HepG2 (cell line): ENCODE measurements at regions not wholly inside any gene's neighbourhood (a gene's known extent, or its start where the extent isn't known, plus 50 kb on each side); places are given as distances from the start of the nearest gene placed in this dataset.
"Not testable (repeated sequence)": the region's sequence is repeated elsewhere in the genome, so short reads cannot be mapped to it uniquely, and the experiment has no call there.

Experiments used
- ATAC-seq: fragments of 200-7000 bp; cut with Tn5 transposase; 3 replicates; pipeline ENCODE4 v1.9.1; 2020; ENCODE audit warnings: mild to moderate bottlenecking, moderate library complexity
- BruUV-seq: library from RNA; stranded (reverse); fragments of 400-500 nt; replicated peaks from 2 replicates; lab custom pipeline; 2021; lab: Mats Ljungman, UMichigan
- CTCF ChIA-PET: fragments of 300-600 bp; formaldehyde crosslinking; extraction: SDS; loops from one replicate; lab custom pipeline; 2021; ENCODE audit warnings: low total read pairs, inconsistent platforms, low intra/inter-chr PET ratio; lab: Yijun Ruan, JAX
- POLR2A ChIA-PET: fragments of 350-600 bp; sonication (Branson Sonifier 250); formaldehyde crosslinking; loops from one replicate; lab custom pipeline; 2020; ENCODE audit warnings: antibody characterized with exemption, inconsistent platforms; lab: Yijun Ruan, JAX
- DNase-seq: peaks from one replicate; pipeline ENCODE4 v3.0.0-alpha.2; 2015; ENCODE audit warnings: low spot score
- FAIRE-seq: peaks from 3 replicates; lab custom pipeline; 2011; peaks lifted over from hg19 to GRCh38; lab: Jason Lieb, UNC
- H2AFZ ChIP-seq: one replicate; pipeline ENCODE4 v1.6.1; 2011; ENCODE audit warnings: low read length, inconsistent platforms
- H3K27ac ChIP-seq: fragments of 300-600 bp; 3 replicates; pipeline ENCODE4 v1.8.0; 2011; ENCODE audit warnings: mixed run types, mild to moderate bottlenecking, mixed read lengths, low read length, inconsistent platforms; ENCODE audit not compliant: insufficient read depth; ENCODE audit errors: extremely low read length
- H3K27me3 ChIP-seq, 2 experiments: fragments of 200-600 bp in 1 of 2; 2 replicates in 1 of 2; 3 replicates in 1 of 2; pipeline versions ENCODE4 v1.6.0 to v1.8.0; 2011; ENCODE audit warnings: low read length in 2 of 2, mild to moderate bottlenecking in 2 of 2, moderate library complexity in 2 of 2, inconsistent platforms in 1 of 2; ENCODE audit not compliant: insufficient read depth in 2 of 2, control insufficient read depth in 1 of 2
- H3K36me3 ChIP-seq, 2 experiments: fragments of 200-600 bp in 1 of 2; replicated peaks in 1 of 2; 2 replicates in 1 of 2; 3 replicates in 1 of 2; pipeline versions ENCODE4 v1.5.1 to v1.8.0; 2011; ENCODE audit warnings: low read length in 2 of 2, inconsistent platforms in 1 of 2; ENCODE audit not compliant: insufficient read depth in 2 of 2, control insufficient read depth in 1 of 2
- H3K4me1 ChIP-seq: 2 replicates; pipeline ENCODE4 v1.5.1; 2012; ENCODE audit warnings: low read length, inconsistent platforms; ENCODE audit not compliant: insufficient read depth
- H3K4me2 ChIP-seq: 2 replicates; pipeline ENCODE4 v1.6.0; 2011; ENCODE audit warnings: low read depth, low read length, inconsistent platforms
- H3K4me3 ChIP-seq, 3 experiments: fragments of 200-600 bp in 1 of 3; sonication (generic), shearing (Covaris generic) in 1 of 3; replicated peaks in 1 of 3; 2 replicates each; pipeline ENCODE4 v1.5.1; 2011 to 2016; ENCODE audit warnings: low read length in 3 of 3, inconsistent platforms in 2 of 3, low read depth in 2 of 3, mild to moderate bottlenecking in 2 of 3, control low read depth in 1 of 3, mixed read lengths in 1 of 3; ENCODE audit not compliant: insufficient read depth in 1 of 3
- H3K79me2 ChIP-seq: one replicate; pipeline ENCODE4 v1.6.1; 2011; ENCODE audit warnings: low read length, inconsistent platforms; ENCODE audit not compliant: insufficient read depth
- H3K9ac ChIP-seq: 2 replicates; pipeline ENCODE4 v1.6.0; 2011; ENCODE audit warnings: mild to moderate bottlenecking, low read depth, low read length, inconsistent platforms; ENCODE audit not compliant: insufficient read depth
- H3K9me3 ChIP-seq: 2 replicates; pipeline ENCODE4 v1.5.1; 2012; ENCODE audit warnings: mild to moderate bottlenecking, low read length
- H4K20me1 ChIP-seq: 2 replicates; pipeline ENCODE4 v1.6.0; 2011; ENCODE audit warnings: inconsistent platforms, mild to moderate bottlenecking, low read length, moderate library complexity; ENCODE audit not compliant: insufficient read depth
- CCAR2 ChIP-seq: fragments of 200-400 bp; formaldehyde crosslinking; optimal IDR thresholded peaks from 2 replicates; pipeline ENCODE3; 2018; ENCODE audit warnings: low read depth, mild to moderate bottlenecking, low read length, moderate library complexity
- EP300 ChIP-seq, 3 experiments: sonication (generic) in 1 of 3; formaldehyde crosslinking in 1 of 3; IDR thresholded peaks; 2 replicates each; pipeline versions ENCODE4 v1.5.1 to v1.6.1; 2011 to 2020; ENCODE audit warnings: low read depth in 2 of 3, low read length in 2 of 3, borderline replicate concordance in 1 of 3, improper control_type of control experiment in 1 of 3, mild to moderate bottlenecking in 1 of 3, missing genetic modification reagents in 1 of 3, moderate library complexity in 1 of 3
- HNF4A ChIP-seq: sonication (generic); formaldehyde crosslinking; IDR thresholded peaks from 2 replicates; pipeline ENCODE4 v1.4.0; 2020; ENCODE audit warnings: missing genetic modification reagents
- RXRB ChIP-seq: IDR thresholded peaks from 2 replicates; pipeline ENCODE4 v1.6.1; 2016; ENCODE audit warnings: borderline replicate concordance, missing genetic modification reagents, missing compliant biosample characterization
- ZBTB40 ChIP-seq, 2 experiments: fragments of 450-650 bp in 1 of 2; sonication (generic) in 1 of 2; formaldehyde crosslinking in 1 of 2; IDR thresholded peaks; 2 replicates each; pipeline versions ENCODE4 v1.6.1 to v1.8.0; 2016 to 2022; ENCODE audit warnings: antibody characterized with exemption in 1 of 2, mild to moderate bottlenecking in 1 of 2, missing genetic modification reagents in 1 of 2
- ZNF230 ChIP-seq: sonication (generic); formaldehyde crosslinking; IDR thresholded peaks from 2 replicates; pipeline ENCODE4 v1.4.0; 2020; ENCODE audit warnings: mild to moderate bottlenecking, missing genetic modification reagents
- ZNF510 ChIP-seq: sonication (generic); formaldehyde crosslinking; IDR thresholded peaks from 2 replicates; pipeline ENCODE4 v1.4.0; 2020; ENCODE audit warnings: low read depth, mild to moderate bottlenecking, missing genetic modification reagents
- ZNF644 ChIP-seq: IDR thresholded peaks from 2 replicates; pipeline ENCODE4 v1.6.1; 2016; ENCODE audit warnings: low read depth
- WGBS: methylation state at CpG from one replicate; pipeline ENCODE4 v1.1.6; 2017; ENCODE audit warnings: low lambda C conversion rate; 5-methylcytosine and 5-hydroxymethylcytosine counted together
- in situ Hi-C: cut with HindIII; loops from 2 replicates; pipeline ENCODE4 v1.10.0; 2017; ENCODE audit warnings: low pct_unique_long_range_greater_than_20kb; ENCODE audit not compliant: extremely low pct_ligation_motif_present
- intact Hi-C: fragments of 100-400 bp; cut with micrococcal nuclease; formaldehyde crosslinking; loops from one replicate; pipeline ENCODE4 v1.10.0; 2022; ENCODE audit not compliant: unreplicated experiment

GRCh38 chr18:10179326-10179725 lies 265.5 kb downstream of the VAPA start:
- in situ Hi-C loops, H3K79me2 ChIP-seq, H3K9ac ChIP-seq, ATAC-seq, DNase-seq, H2AFZ ChIP-seq, FAIRE-seq, H3K9me3 ChIP-seq, H3K4me3 ChIP-seq, intact Hi-C loops, H3K27me3 ChIP-seq, H3K36me3 ChIP-seq, POLR2A ChIA-PET, H4K20me1 ChIP-seq, CTCF ChIA-PET, H3K27ac ChIP-seq, H3K4me2 ChIP-seq, BruUV-seq: not testable (repeated sequence)
- peaks cover 11% of the 10 kb centered on the region for H3K4me1 ChIP-seq
- 47% methylated on average over 6 of the region's 6 CpGs for WGBS

GRCh38 chr18:10182009-10182624 lies 268.3 kb downstream of the VAPA start:
- H3K4me3 ChIP-seq, result peak overlapping the region in 1 of 3 experiments; percentile 22; a peak in 1 of 6 replicates
- in situ Hi-C loops, result no loop called here
- no peak overlapping the region for H3K9ac ChIP-seq
- ATAC-seq (peak; percentile 61), FAIRE-seq (no peak), DNase-seq (no peak)
- WGBS, result 31% methylated on average over 8 of the region's 11 CpGs
- no peaks in the 10 kb centered on the region for H3K79me2 ChIP-seq
- peak overlapping the region; percentile 64 for H3K4me2 ChIP-seq
- no TSS peak for BruUV-seq
- no peak overlapping the region for H2AFZ ChIP-seq
- POLR2A ChIA-PET, result no interaction called here
- peaks cover 0 to 3% of the 10 kb centered on the region in 2 experiments; a peak in 2 of 5 replicates for H3K27me3 ChIP-seq
- H3K9me3 ChIP-seq, result no peaks in the 10 kb centered on the region
- intact Hi-C loops, result no loop called here
- H3K27ac ChIP-seq, result no peak overlapping the region
- CTCF ChIA-PET, result no interaction called here
- no peaks in the 10 kb centered on the region for H4K20me1 ChIP-seq
- peaks cover 11% of the 10 kb centered on the region for H3K4me1 ChIP-seq
- H3K36me3 ChIP-seq, result no peaks in the 10 kb centered on the region
- TF ChIP-seq ZNF230 (CRISPR knock-in tag), result no peak
- no peak for TF ChIP-seq ZNF510 (CRISPR knock-in tag)
- TF ChIP-seq ZNF644, result no peak
- no peak for TF ChIP-seq ZBTB40 (IDR thresholded peaks at IDR 0.05)
- no peak; the same call in 1 of the 2 replicates for TF ChIP-seq ZBTB40 (CRISPR knock-in tag; IDR thresholded peaks at IDR 0.05)
- TF ChIP-seq HNF4A (CRISPR knock-in tag), result peak; percentile 18; the same call in 1 of the 2 replicates
- TF ChIP-seq EP300 (IDR thresholded peaks at IDR 0.05; ENCODE audit: low read depth in 2 of 2, low read length in 2 of 2), result no peak
- no peak for TF ChIP-seq EP300 (CRISPR knock-in tag; IDR thresholded peaks at IDR 0.05; ENCODE audit: borderline replicate concordance)
- 0 out of 2 replicates have a peak, but pooled peaks have one; percentile 19 for TF ChIP-seq RXRB
- no peak for TF ChIP-seq CCAR2
